ENCODE measurements at regions not wholly inside any gene's neighbourhood (a gene's known extent, or its start where the extent isn't known, plus 50 kb on each side); places are given as distances from the start of the nearest gene placed in this dataset.

GRCh38 chr7:133157045-133157444, 75.2 kb upstream of the CHCHD3 start:
- no peaks in the 10 kb centered on the region for H3K36me3 ChIP-seq
- H2AFZ ChIP-seq (replicated peaks): no peak overlapping the region
- H3K4me3 ChIP-seq: no peak overlapping the region
- H3K27me3 ChIP-seq: no peaks in the 10 kb centered on the region
- Mint-ChIP-seq H3K4me3 (no peak overlapping the region), H3K36me3 (no peaks in the 10 kb centered on the region), H3K4me1 (no peaks in the 10 kb centered on the region), H3K9me3 (peaks cover 3% of the 10 kb centered on the region), H3K27me3 (ENCODE audit: insufficient read depth, low read depth) (peaks cover 3% of the 10 kb centered on the region), H3K27ac (no peak overlapping the region)
- H3F3A ChIP-seq (ENCODE audit: low read depth): no peaks in the 10 kb centered on the region
- no peak overlapping the region for H3K27ac ChIP-seq
- no peaks in the 10 kb centered on the region for H3K9me3 ChIP-seq (ENCODE audit: low read depth)
- no peak for DNase-seq (ENCODE audit: low spot score)
- no peak for TF ChIP-seq EZH2 (IDR thresholded peaks at IDR 0.05)
- TF ChIP-seq, protein P1, sequence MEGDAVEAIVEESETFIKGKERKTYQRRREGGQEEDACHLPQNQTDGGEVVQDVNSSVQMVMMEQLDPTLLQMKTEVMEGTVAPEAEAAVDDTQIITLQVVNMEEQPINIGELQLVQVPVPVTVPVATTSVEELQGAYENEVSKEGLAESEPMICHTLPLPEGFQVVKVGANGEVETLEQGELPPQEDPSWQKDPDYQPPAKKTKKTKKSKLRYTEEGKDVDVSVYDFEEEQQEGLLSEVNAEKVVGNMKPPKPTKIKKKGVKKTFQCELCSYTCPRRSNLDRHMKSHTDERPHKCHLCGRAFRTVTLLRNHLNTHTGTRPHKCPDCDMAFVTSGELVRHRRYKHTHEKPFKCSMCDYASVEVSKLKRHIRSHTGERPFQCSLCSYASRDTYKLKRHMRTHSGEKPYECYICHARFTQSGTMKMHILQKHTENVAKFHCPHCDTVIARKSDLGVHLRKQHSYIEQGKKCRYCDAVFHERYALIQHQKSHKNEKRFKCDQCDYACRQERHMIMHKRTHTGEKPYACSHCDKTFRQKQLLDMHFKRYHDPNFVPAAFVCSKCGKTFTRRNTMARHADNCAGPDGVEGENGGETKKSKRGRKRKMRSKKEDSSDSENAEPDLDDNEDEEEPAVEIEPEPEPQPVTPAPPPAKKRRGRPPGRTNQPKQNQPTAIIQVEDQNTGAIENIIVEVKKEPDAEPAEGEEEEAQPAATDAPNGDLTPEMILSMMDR (IDR thresholded peaks at IDR 0.05): no peak
- no peak for TF ChIP-seq EZH2phosphoT487 (IDR thresholded peaks at IDR 0.05)
- H3K4me1 ChIP-seq: no peaks in the 10 kb centered on the region
- H3K4me2 ChIP-seq: no peak overlapping the region
- H4K20me1 ChIP-seq (ENCODE audit: low read depth): no peaks in the 10 kb centered on the region
- no peaks in the 10 kb centered on the region for H3K79me2 ChIP-seq (ENCODE audit: low read depth)
- H3K9ac ChIP-seq: no peak overlapping the region

DNA sequence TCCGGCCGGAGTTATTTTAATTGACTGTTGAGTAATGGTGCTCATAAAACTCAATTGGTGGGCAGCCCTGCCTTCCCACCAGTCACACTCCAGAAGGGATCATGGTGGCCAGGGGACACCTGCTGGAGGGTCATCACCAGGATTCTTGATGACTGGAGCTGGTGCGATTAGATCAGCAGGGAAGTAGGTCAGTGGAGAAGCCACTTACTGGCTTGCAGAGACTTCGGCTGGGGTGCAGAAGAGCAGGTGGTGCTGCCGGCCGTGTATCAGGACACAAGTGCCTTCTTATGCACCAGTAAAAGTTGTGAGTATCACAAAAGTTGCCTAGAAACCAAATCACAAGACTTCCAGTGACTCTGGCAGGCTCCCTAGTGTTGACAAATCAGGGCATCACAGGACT, 82.6 kb upstream of the CHCHD3 start:
- H3K27me3 Mint-ChIP-seq (ENCODE audit: insufficient read depth, low read depth): no peaks in the 10 kb centered on the region
- H3K9me3 Mint-ChIP-seq: no peaks in the 10 kb centered on the region

DNA sequence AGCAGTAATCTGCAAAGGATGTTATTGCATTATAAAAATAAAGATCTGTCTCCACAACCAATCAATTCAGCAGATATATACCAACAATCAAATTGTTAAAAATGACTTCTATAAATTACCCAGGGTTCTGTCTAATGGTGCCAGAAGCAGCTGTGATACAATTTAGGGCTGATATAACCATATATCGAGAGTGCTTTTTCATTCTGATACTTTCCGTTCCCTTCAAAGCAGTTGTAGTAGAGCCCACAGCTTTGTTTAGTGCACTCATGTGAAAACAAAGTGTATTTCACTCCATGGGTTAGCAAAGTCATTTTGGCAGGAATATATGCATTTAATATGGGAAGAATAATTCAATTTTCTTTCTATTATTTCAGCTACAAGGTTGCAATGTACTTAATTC, 83.1 kb upstream of the CHCHD3 start:
- no peaks in the 10 kb centered on the region for H3K79me2 ChIP-seq (ENCODE audit: low read depth)
- no peak overlapping the region for H3K27ac ChIP-seq
- Mint-ChIP-seq H3K27me3 (ENCODE audit: insufficient read depth, low read depth) (no peaks in the 10 kb centered on the region), H3K27ac (no peak overlapping the region), H3K4me3 (no peak overlapping the region), H3K4me1 (no peaks in the 10 kb centered on the region), H3K9me3 (no peaks in the 10 kb centered on the region), H3K36me3 (no peaks in the 10 kb centered on the region)
- H3K27me3 ChIP-seq: no peaks in the 10 kb centered on the region
- peaks cover 6% of the 10 kb centered on the region for H3F3A ChIP-seq (ENCODE audit: low read depth)
- H3K4me3 ChIP-seq: no peak overlapping the region
- no peaks in the 10 kb centered on the region for H3K36me3 ChIP-seq
- peaks cover 8% of the 10 kb centered on the region for H3K4me1 ChIP-seq
- H3K9me3 ChIP-seq (ENCODE audit: low read depth): no peaks in the 10 kb centered on the region
- TF ChIP-seq EZH2 (IDR thresholded peaks at IDR 0.05): no peak
- TF ChIP-seq, protein P1 (IDR thresholded peaks at IDR 0.05): no peak
- TF ChIP-seq EZH2phosphoT487 (IDR thresholded peaks at IDR 0.05): no peak
- H3K4me2 ChIP-seq: no peak overlapping the region
- H2AFZ ChIP-seq (replicated peaks): no peak overlapping the region
- no peaks in the 10 kb centered on the region for H4K20me1 ChIP-seq (ENCODE audit: low read depth)
- H3K9ac ChIP-seq: no peak overlapping the region
- DNase-seq (ENCODE audit: low spot score): no peak

More for the DNA sequence above, 82.6 kb upstream of the CHCHD3 start:
- no peaks in the 10 kb centered on the region for H3K4me1 Mint-ChIP-seq
- H3K4me3 Mint-ChIP-seq: no peak overlapping the region
- no peak overlapping the region for H3K27ac Mint-ChIP-seq
- H3K36me3 Mint-ChIP-seq: no peaks in the 10 kb centered on the region
- no peaks in the 10 kb centered on the region for H3K27me3 ChIP-seq
- no peaks in the 10 kb centered on the region for H3K36me3 ChIP-seq
- no peaks in the 10 kb centered on the region for H4K20me1 ChIP-seq (ENCODE audit: low read depth)
- H2AFZ ChIP-seq (replicated peaks): no peak overlapping the region
- H3K4me3 ChIP-seq: no peak overlapping the region
- no peaks in the 10 kb centered on the region for H3K9me3 ChIP-seq (ENCODE audit: low read depth)
- TF ChIP-seq EZH2 (IDR thresholded peaks at IDR 0.05): no peak
- TF ChIP-seq EZH2phosphoT487 (IDR thresholded peaks at IDR 0.05): no peak
- TF ChIP-seq, protein P1 (IDR thresholded peaks at IDR 0.05): no peak
- no peak overlapping the region for H3K4me2 ChIP-seq
- DNase-seq (ENCODE audit: low spot score): no peak
- H3K9ac ChIP-seq: no peak overlapping the region
- no peaks in the 10 kb centered on the region for H3K79me2 ChIP-seq (ENCODE audit: low read depth)
- H3K27ac ChIP-seq: no peak overlapping the region
- peaks cover 6% of the 10 kb centered on the region for H3F3A ChIP-seq (ENCODE audit: low read depth)
- peaks cover 8% of the 10 kb centered on the region for H3K4me1 ChIP-seq

All from neural progenitor cell (in vitro differentiated cells).